NT2/D1 (cell line): ENCODE measurements at regions not wholly inside any gene's neighbourhood (a gene's known extent, or its start where the extent isn't known, plus 50 kb on each side); places are given as distances from the start of the nearest gene placed in this dataset.

ENCODE experiments used
- DNase-seq: peaks from one replicate; pipeline ENCODE4 v3.0.0-alpha.2; 2011; ENCODE audit warnings: low read depth, low spot score
- H3K27me3 ChIP-seq: 2 replicates; pipeline ENCODE4 v1.6.0; 2011; ENCODE audit warnings: mild to moderate bottlenecking; ENCODE audit not compliant: insufficient read length, insufficient read depth
- H3K36me3 ChIP-seq: 2 replicates; pipeline ENCODE4 v1.6.1; 2011; ENCODE audit warnings: mild to moderate bottlenecking, low read length, mixed read lengths; ENCODE audit not compliant: insufficient read depth, insufficient read length
- H3K4me1 ChIP-seq: 2 replicates; pipeline ENCODE4 v1.5.1; 2011; ENCODE audit not compliant: insufficient read depth, insufficient read length
- H3K4me3 ChIP-seq: 2 replicates; pipeline ENCODE4 v1.5.1; 2011; ENCODE audit warnings: low read depth; ENCODE audit not compliant: insufficient read length
- H3K9ac ChIP-seq: 2 replicates; pipeline ENCODE4 v1.6.0; 2011; ENCODE audit warnings: low read depth; ENCODE audit not compliant: insufficient read length
- H3K9me3 ChIP-seq: 2 replicates; pipeline ENCODE4 v1.5.1; 2011; ENCODE audit warnings: mild to moderate bottlenecking, low read length; ENCODE audit not compliant: insufficient read depth
- SUZ12 ChIP-seq: IDR thresholded peaks from 2 replicates; pipeline ENCODE4 v1.6.1; 2011; ENCODE audit not compliant: insufficient read length, insufficient read depth; ENCODE audit errors: extremely low read depth
- YY1 ChIP-seq: IDR thresholded peaks from 2 replicates; pipeline ENCODE4 v1.6.1; 2011; ENCODE audit not compliant: insufficient read length, insufficient read depth
- ZNF274 ChIP-seq: IDR thresholded peaks from 2 replicates; pipeline ENCODE4 v1.6.1; 2011; ENCODE audit warnings: mild to moderate bottlenecking, low read depth, low read length

GRCh38 chr11:116580799-116581198 lies 192.0 kb downstream of the BUD13 start:
- no peaks in the 10 kb centered on the region for H3K36me3 ChIP-seq
- no peaks in the 10 kb centered on the region for H3K9me3 ChIP-seq
- H3K27me3 ChIP-seq, result peaks cover 91% of the 10 kb centered on the region
- H3K4me1 ChIP-seq, result peaks cover 14% of the 10 kb centered on the region
- no peak overlapping the region for H3K4me3 ChIP-seq
- DNase-seq, result peak; percentile 96
- H3K9ac ChIP-seq, result no peak overlapping the region
- TF ChIP-seq SUZ12, result no peak
- no peak for TF ChIP-seq ZNF274
- TF ChIP-seq YY1, result no peak

GRCh38 chr11:116579857-116580727 lies 192.7 kb downstream of the BUD13 start:
- no peak for DNase-seq
- no peaks in the 10 kb centered on the region for H3K36me3 ChIP-seq
- no peak for TF ChIP-seq ZNF274
- no peak for TF ChIP-seq YY1
- TF ChIP-seq SUZ12, result no peak
- peak overlapping the region; percentile 36 for H3K4me3 ChIP-seq
- peaks cover 14% of the 10 kb centered on the region for H3K4me1 ChIP-seq
- peak overlapping the region; percentile 67 for H3K9ac ChIP-seq
- no peaks in the 10 kb centered on the region for H3K9me3 ChIP-seq
- H3K27me3 ChIP-seq, result peaks cover 84% of the 10 kb centered on the region

GRCh38 chr11:116579031-116579653 lies 193.6 kb downstream of the BUD13 start:
- Histone ChIP-seq H3K36me3 (no peaks in the 10 kb centered on the region), H3K9me3 (no peaks in the 10 kb centered on the region), H3K4me3 (no peak overlapping the region), H3K9ac (no peak overlapping the region), H3K4me1 (peaks cover 14% of the 10 kb centered on the region), H3K27me3 (peaks cover 74% of the 10 kb centered on the region)
- no peak for TF ChIP-seq SUZ12
- TF ChIP-seq ZNF274, result no peak
- TF ChIP-seq YY1, result no peak
- peak; percentile 68 for DNase-seq

GRCh38 chr11:116577956-116578355 lies 194.8 kb downstream of the BUD13 start:
- no peak for DNase-seq
- peaks cover 63% of the 10 kb centered on the region for H3K27me3 ChIP-seq
- peaks cover 14% of the 10 kb centered on the region for H3K4me1 ChIP-seq
- no peak overlapping the region for H3K4me3 ChIP-seq
- H3K36me3 ChIP-seq, result no peaks in the 10 kb centered on the region
- no peaks in the 10 kb centered on the region for H3K9me3 ChIP-seq
- no peak overlapping the region for H3K9ac ChIP-seq
- no peak for TF ChIP-seq YY1
- no peak for TF ChIP-seq ZNF274

GRCh38 chr11:116577273-116577672 lies 195.5 kb downstream of the BUD13 start:
- no peak for TF ChIP-seq ZNF274
- TF ChIP-seq YY1, result no peak
- TF ChIP-seq SUZ12, result no peak
- peaks cover 10% of the 10 kb centered on the region for H3K4me1 ChIP-seq
- no peaks in the 10 kb centered on the region for H3K36me3 ChIP-seq
- no peak overlapping the region for H3K4me3 ChIP-seq
- H3K9ac ChIP-seq, result no peak overlapping the region
- DNase-seq, result no peak
- no peaks in the 10 kb centered on the region for H3K9me3 ChIP-seq
- peaks cover 56% of the 10 kb centered on the region for H3K27me3 ChIP-seq

GRCh38 chr11:116576526-116576925 lies 196.3 kb downstream of the BUD13 start:
- DNase-seq, result no peak

GRCh38 chr11:116567721-116568242 lies 205.0 kb downstream of the BUD13 start:
- Histone ChIP-seq H3K36me3 (no peaks in the 10 kb centered on the region), H3K9ac (no peak overlapping the region), H3K4me3 (no peak overlapping the region), H3K9me3 (no peaks in the 10 kb centered on the region), H3K27me3 (peaks cover 40% of the 10 kb centered on the region), H3K4me1 (peaks cover 3% of the 10 kb centered on the region)
- TF ChIP-seq ZNF274 (no peak), YY1 (no peak)
- no peak for DNase-seq

More at GRCh38 chr11:116576526-116576925, 196.3 kb downstream of the BUD13 start:
- Histone ChIP-seq H3K9ac (no peak overlapping the region), H3K36me3 (no peaks in the 10 kb centered on the region), H3K27me3 (peaks cover 48% of the 10 kb centered on the region), H3K4me3 (no peak overlapping the region), H3K9me3 (no peaks in the 10 kb centered on the region), H3K4me1 (peaks cover 7% of the 10 kb centered on the region)
- TF ChIP-seq SUZ12 (no peak), YY1 (no peak), ZNF274 (no peak)
